H9 (cell line): ENCODE measurements at regions not wholly inside any gene's neighbourhood (a gene's known extent, or its start where the extent isn't known, plus 50 kb on each side); places are given as distances from the start of the nearest gene placed in this dataset.

Experiments
- DNase-seq: peaks from one replicate; pipeline ENCODE4 v3.0.0-alpha.2; 2017
- H2AFZ ChIP-seq: one replicate; pipeline ENCODE4 v1.6.1; 2013; ENCODE audit warnings: mild to moderate bottlenecking, low read length, control low read depth, moderate library complexity
- H2AK5ac ChIP-seq: 2 replicates; pipeline ENCODE4 v1.6.1; 2013; ENCODE audit warnings: low read length, control low read depth, mixed read lengths; ENCODE audit not compliant: insufficient read length
- H2BK120ac ChIP-seq: one replicate; pipeline ENCODE4 v1.6.1; 2013; ENCODE audit warnings: low read depth, mild to moderate bottlenecking, low read length, control low read depth, inconsistent platforms; ENCODE audit not compliant: poor library complexity, severe bottlenecking
- H2BK12ac ChIP-seq: 2 replicates; pipeline ENCODE4 v1.6.1; 2013; ENCODE audit warnings: low read length, control low read depth, mixed read lengths, low read depth; ENCODE audit not compliant: insufficient read length
- H2BK15ac ChIP-seq: 2 replicates; pipeline ENCODE4 v1.6.1; 2013; ENCODE audit warnings: low read depth, low read length, control low read depth
- H2BK20ac ChIP-seq: one replicate; pipeline ENCODE4 v1.6.1; 2013; ENCODE audit warnings: low read depth, mild to moderate bottlenecking, low read length, control low read depth, inconsistent platforms; ENCODE audit not compliant: poor library complexity, severe bottlenecking
- H2BK5ac ChIP-seq: 2 replicates; pipeline ENCODE4 v1.6.1; 2013; ENCODE audit warnings: low read length, control low read depth, mixed read lengths; ENCODE audit not compliant: insufficient read length
- H3K14ac ChIP-seq: 2 replicates; pipeline ENCODE4 v1.6.1; 2013; ENCODE audit warnings: low read length, control low read depth; ENCODE audit not compliant: insufficient read depth
- H3K18ac ChIP-seq: 2 replicates; pipeline ENCODE4 v1.6.1; 2013; ENCODE audit warnings: low read depth, mild to moderate bottlenecking, mixed read lengths, low read length, control low read depth; ENCODE audit not compliant: insufficient read length
- H3K23ac ChIP-seq: 2 replicates; pipeline ENCODE4 v1.6.1; 2013; ENCODE audit warnings: low read length, control low read depth, mixed read lengths, low read depth; ENCODE audit not compliant: insufficient read length
- H3K23me2 ChIP-seq: 2 replicates; pipeline ENCODE4 v1.6.1; 2013; ENCODE audit warnings: low read depth, mild to moderate bottlenecking, mixed read lengths, low read length, control low read depth; ENCODE audit not compliant: insufficient read length, poor library complexity, severe bottlenecking
- H3K27ac ChIP-seq: 2 replicates; pipeline ENCODE4 v1.5.1; 2013; ENCODE audit warnings: low read length, control low read depth, mixed read lengths, low read depth; ENCODE audit not compliant: insufficient read length
- H3K27me3 ChIP-seq: 2 replicates; pipeline ENCODE4 v1.6.1; 2013; ENCODE audit warnings: low read length, control low read depth, inconsistent platforms; ENCODE audit not compliant: insufficient read depth
- H3K4ac ChIP-seq: 2 replicates; pipeline ENCODE4 v1.6.1; 2013; ENCODE audit warnings: low read depth, mild to moderate bottlenecking, control low read depth, inconsistent platforms, low read length, moderate library complexity
- H3K4me1 ChIP-seq: 2 replicates; pipeline ENCODE4 v1.6.1; 2013; ENCODE audit warnings: low read length, control low read depth, inconsistent platforms; ENCODE audit not compliant: insufficient read depth
- H3K4me2 ChIP-seq: 2 replicates; pipeline ENCODE4 v1.6.1; 2013; ENCODE audit warnings: low read length, control low read depth, mixed read lengths; ENCODE audit not compliant: insufficient read length, insufficient read depth
- H3K56ac ChIP-seq: 2 replicates; pipeline ENCODE4 v1.6.1; 2013; ENCODE audit warnings: low read depth, mild to moderate bottlenecking, mixed read lengths, low read length, control low read depth; ENCODE audit not compliant: insufficient read length
- H3K79me1 ChIP-seq: 2 replicates; pipeline ENCODE4 v1.6.1; 2013; ENCODE audit warnings: low read depth, mild to moderate bottlenecking, moderate library complexity, low read length, control low read depth, inconsistent platforms; ENCODE audit not compliant: insufficient read depth, poor library complexity, severe bottlenecking
- H3K79me2 ChIP-seq: 2 replicates; pipeline ENCODE4 v1.6.1; 2013; ENCODE audit warnings: low read length, control low read depth, inconsistent platforms; ENCODE audit not compliant: insufficient read depth
- H3K9ac ChIP-seq: 2 replicates; pipeline ENCODE4 v1.6.1; 2013; ENCODE audit warnings: low read length, control low read depth, mixed read lengths; ENCODE audit not compliant: insufficient read length; ENCODE audit errors: extremely low read depth
- H3K9me3 ChIP-seq: one replicate; pipeline ENCODE4 v1.6.1; 2013; ENCODE audit warnings: low read depth, low read length, inconsistent platforms; ENCODE audit not compliant: control insufficient read depth
- H3T11ph ChIP-seq: one replicate; pipeline ENCODE4 v1.6.1; 2013; ENCODE audit warnings: mild to moderate bottlenecking, low read length, control low read depth, inconsistent platforms
- H4K20me1 ChIP-seq: one replicate; pipeline ENCODE4 v1.6.1; 2013; ENCODE audit not compliant: control insufficient read depth, insufficient read length, insufficient read depth
- H4K5ac ChIP-seq: 2 replicates; pipeline ENCODE4 v1.6.1; 2013; ENCODE audit warnings: low read depth, mild to moderate bottlenecking, mixed read lengths, low read length, control low read depth; ENCODE audit not compliant: insufficient read length
- H4K8ac ChIP-seq: replicated peaks from 2 replicates; pipeline ENCODE4 v1.6.1; 2013; ENCODE audit warnings: low read length, control low read depth, mixed read lengths, low read depth; ENCODE audit not compliant: insufficient read length
- H4K91ac ChIP-seq: 2 replicates; pipeline ENCODE4 v1.6.1; 2013; ENCODE audit warnings: low read depth, mild to moderate bottlenecking, moderate library complexity, mixed read lengths, low read length, control low read depth; ENCODE audit not compliant: insufficient read length
- H3K27ac Mint-ChIP-seq, 3 experiments: 2 replicates in 2 of 3; 3 replicates in 1 of 3; pipeline ENCODE4 v1.8.0; 2020 to 2021; ENCODE audit warnings: mixed read lengths in 3 of 3, mild to moderate bottlenecking in 1 of 3, moderate library complexity in 1 of 3
- H3K27me3 Mint-ChIP-seq: 2 replicates; pipeline ENCODE4 v1.8.0; 2021; ENCODE audit warnings: low read depth, mild to moderate bottlenecking, moderate library complexity, mixed read lengths
- H3K36me3 Mint-ChIP-seq, 3 experiments: 2 replicates in 2 of 3; 3 replicates in 1 of 3; pipeline ENCODE4 v1.8.0; 2020 to 2021; ENCODE audit warnings: low read depth in 3 of 3, mixed read lengths in 3 of 3; ENCODE audit not compliant: insufficient read depth in 1 of 3
- H3K4me1 Mint-ChIP-seq, 2 experiments: 2 replicates each; pipeline ENCODE4 v1.8.0; 2020; ENCODE audit warnings: mixed read lengths in 2 of 2
- H3K4me3 Mint-ChIP-seq, 2 experiments: 2 replicates in 1 of 2; 3 replicates in 1 of 2; pipeline ENCODE4 v1.8.0; 2020 to 2021; ENCODE audit warnings: mild to moderate bottlenecking in 2 of 2, mixed read lengths in 2 of 2, moderate library complexity in 1 of 2
- H3K9me3 Mint-ChIP-seq, 2 experiments: 2 replicates in 1 of 2; 3 replicates in 1 of 2; pipeline ENCODE4 v1.8.0; 2020; ENCODE audit warnings: mild to moderate bottlenecking in 2 of 2, mixed read lengths in 2 of 2, moderate library complexity in 1 of 2
- WGBS: extraction: QIAGEN DNeasy Blood & Tissue Kit; methylation state at CpG from one replicate; pipeline ENCODE4 v1.1.7; 2013; ENCODE audit warnings: missing lambda C conversion rate, low lambda C conversion rate, mixed read lengths; ENCODE audit not compliant: insufficient read length; ENCODE audit errors: extremely low coverage; 5-methylcytosine and 5-hydroxymethylcytosine counted together
- TF ChIP-seq, protein P1 (sequence below): fragments of 200-600 bp; sonication (generic); conservative IDR thresholded peaks from 3 replicates; pipeline ENCODE4 v1.8.0; 2021; ENCODE audit warnings: antibody characterized with exemption, mild to moderate bottlenecking

GRCh38 chr6:100155141-100155540 lies 161.1 kb upstream of the MCHR2 start:
- no peak overlapping the region for H3K9ac ChIP-seq
- no peak overlapping the region for H2BK5ac ChIP-seq
- no peaks in the 10 kb centered on the region for H4K20me1 ChIP-seq
- no peak overlapping the region for H3K23ac ChIP-seq
- DNase-seq = no peak
- no CpG with 5 or more reads among the region's 2 CpGs for WGBS
- no peak overlapping the region for H4K8ac ChIP-seq
- no peaks in the 10 kb centered on the region for H3K23me2 ChIP-seq
- no peak overlapping the region for H2BK120ac ChIP-seq
- H3K4me2 ChIP-seq = no peak overlapping the region
- H3K27me3 ChIP-seq = no peaks in the 10 kb centered on the region
- H3T11ph ChIP-seq = no peak overlapping the region
- no peaks in the 10 kb centered on the region for H3K79me1 ChIP-seq
- H2BK15ac ChIP-seq = no peak overlapping the region
- H3K9me3 ChIP-seq = no peaks in the 10 kb centered on the region
- Mint-ChIP-seq H3K36me3 (no peaks in the 10 kb centered on the region; a peak in 1 of 7 replicates), H3K4me3 (no peak overlapping the region), H3K4me1 (peaks cover 4% of the 10 kb centered on the region in 2 experiments), H3K27me3 (no peaks in the 10 kb centered on the region), H3K27ac (no peak overlapping the region), H3K9me3 (no peaks in the 10 kb centered on the region)
- H3K79me2 ChIP-seq = no peaks in the 10 kb centered on the region
- no peak overlapping the region for H3K56ac ChIP-seq
- H3K4ac ChIP-seq = no peak overlapping the region
- H2AFZ ChIP-seq = no peak overlapping the region
- TF ChIP-seq, protein P1, sequence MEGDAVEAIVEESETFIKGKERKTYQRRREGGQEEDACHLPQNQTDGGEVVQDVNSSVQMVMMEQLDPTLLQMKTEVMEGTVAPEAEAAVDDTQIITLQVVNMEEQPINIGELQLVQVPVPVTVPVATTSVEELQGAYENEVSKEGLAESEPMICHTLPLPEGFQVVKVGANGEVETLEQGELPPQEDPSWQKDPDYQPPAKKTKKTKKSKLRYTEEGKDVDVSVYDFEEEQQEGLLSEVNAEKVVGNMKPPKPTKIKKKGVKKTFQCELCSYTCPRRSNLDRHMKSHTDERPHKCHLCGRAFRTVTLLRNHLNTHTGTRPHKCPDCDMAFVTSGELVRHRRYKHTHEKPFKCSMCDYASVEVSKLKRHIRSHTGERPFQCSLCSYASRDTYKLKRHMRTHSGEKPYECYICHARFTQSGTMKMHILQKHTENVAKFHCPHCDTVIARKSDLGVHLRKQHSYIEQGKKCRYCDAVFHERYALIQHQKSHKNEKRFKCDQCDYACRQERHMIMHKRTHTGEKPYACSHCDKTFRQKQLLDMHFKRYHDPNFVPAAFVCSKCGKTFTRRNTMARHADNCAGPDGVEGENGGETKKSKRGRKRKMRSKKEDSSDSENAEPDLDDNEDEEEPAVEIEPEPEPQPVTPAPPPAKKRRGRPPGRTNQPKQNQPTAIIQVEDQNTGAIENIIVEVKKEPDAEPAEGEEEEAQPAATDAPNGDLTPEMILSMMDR = no peak
- H3K27ac ChIP-seq = no peak overlapping the region
- H2BK20ac ChIP-seq = no peak overlapping the region
- H3K14ac ChIP-seq = no peak overlapping the region
- no peaks in the 10 kb centered on the region; the same call in 1 of the 2 replicates for H3K4me1 ChIP-seq
- H2BK12ac ChIP-seq = no peak overlapping the region
- H4K91ac ChIP-seq = no peak overlapping the region
- no peak overlapping the region for H3K18ac ChIP-seq
- H4K5ac ChIP-seq = no peak overlapping the region
- no peak overlapping the region for H2AK5ac ChIP-seq
